NCI-H774 (cell line): ENCODE measurements at regions not wholly inside any gene's neighbourhood (a gene's known extent, or its start where the extent isn't known, plus 50 kb on each side); places are given as distances from the start of the nearest gene placed in this dataset.
A peak's percentile ranks its signal among the peaks of the same experiment; 100 is the strongest.

ENCODE experiments used
- DNase-seq: peaks from one replicate; lab custom pipeline; 2025; lab: John Stamatoyannopoulos, UW

- no peak for DNase-seq
Observed at GRCh38 chr5:6806668-6807067, 93.4 kb downstream of the TENT4A start.

- DNase-seq: no peak
Observed at GRCh38 chr5:6808462-6808861, 95.2 kb downstream of the TENT4A start.

GRCh38 chr5:6810641-6811405 lies 97.6 kb downstream of the TENT4A start:
- DNase-seq: no peak

GRCh38 chr5:6812091-6812490 lies 98.9 kb downstream of the TENT4A start:
- no peak for DNase-seq

GRCh38 chr5:6812800-6813731 lies 99.8 kb downstream of the TENT4A start:
- no peak for DNase-seq

GRCh38 chr5:6814816-6815215 lies 101.6 kb downstream of the TENT4A start:
- DNase-seq: no peak

- no peak for DNase-seq
Observed at GRCh38 chr5:6818594-6819511, 105.6 kb downstream of the TENT4A start.

- DNase-seq: no peak
Observed at GRCh38 chr5:6819521-6819920, 106.3 kb downstream of the TENT4A start.

GRCh38 chr5:6820851-6821479 lies 107.7 kb downstream of the TENT4A start:
- peak; percentile 73 for DNase-seq

GRCh38 chr5:6822068-6822467 lies 108.8 kb downstream of the TENT4A start:
- no peak for DNase-seq

- no peak for DNase-seq
Observed at GRCh38 chr5:6822556-6823343, 109.5 kb downstream of the TENT4A start.

GRCh38 chr5:6823996-6824395 lies 110.8 kb downstream of the TENT4A start:
- DNase-seq: no peak

GRCh38 chr5:6825678-6826244 lies 112.5 kb downstream of the TENT4A start:
- DNase-seq: no peak

- DNase-seq: no peak
Observed at GRCh38 chr5:6826756-6827155, 113.5 kb downstream of the TENT4A start.

- DNase-seq: peak; percentile 64
Observed at GRCh38 chr5:6827526-6828219, 114.4 kb downstream of the TENT4A start.

GRCh38 chr5:6829150-6829784 lies 116.0 kb downstream of the TENT4A start:
- DNase-seq: no peak

- DNase-seq: no peak
Observed at GRCh38 chr5:6830643-6831239, 117.5 kb downstream of the TENT4A start.
